ENCODE measurements at regions not wholly inside any gene's neighbourhood (a gene's known extent, or its start where the extent isn't known, plus 50 kb on each side); places are given as distances from the start of the nearest gene placed in this dataset.

DNA sequence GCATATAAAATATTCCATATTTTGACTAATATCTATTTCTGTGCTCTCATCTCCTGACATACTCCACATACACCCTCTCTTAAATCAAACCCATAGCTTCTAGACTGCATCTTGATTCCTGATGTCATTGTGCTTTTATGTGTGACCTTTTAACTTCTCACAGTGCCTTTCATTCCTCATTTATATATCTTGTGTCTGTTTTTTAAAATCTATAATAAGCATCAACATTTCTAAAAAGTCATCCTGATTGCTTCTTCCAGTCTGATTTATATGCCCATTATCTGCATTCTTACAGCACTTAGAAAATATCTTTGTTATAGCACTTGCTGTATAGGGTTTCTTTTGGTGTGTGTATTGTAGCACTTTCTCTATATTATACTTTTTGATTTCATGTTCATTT is 190.1 kb upstream of the ITM2A start:
- no peak overlapping the region for H3K4me2 ChIP-seq (ENCODE audit: insufficient read depth, low read length)
- TF ChIP-seq GATA2 (IDR thresholded peaks at IDR 0.05; ENCODE audit: insufficient read depth, insufficient read length, low read depth, low read length) = no peak
- no peak for TF ChIP-seq JUN (IDR thresholded peaks at IDR 0.05; ENCODE audit: borderline replicate concordance, insufficient read depth, insufficient read length, low read depth)
- no peak for TF ChIP-seq MYC (IDR thresholded peaks at IDR 0.05; ENCODE audit: low read depth, low read length)
- TF ChIP-seq, protein P1, sequence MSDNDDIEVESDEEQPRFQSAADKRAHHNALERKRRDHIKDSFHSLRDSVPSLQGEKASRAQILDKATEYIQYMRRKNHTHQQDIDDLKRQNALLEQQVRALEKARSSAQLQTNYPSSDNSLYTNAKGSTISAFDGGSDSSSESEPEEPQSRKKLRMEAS (IDR thresholded peaks at IDR 0.05; ENCODE audit: insufficient read depth, insufficient read length) = no peak
- no peak for TF ChIP-seq FOS (IDR thresholded peaks at IDR 0.05; ENCODE audit: borderline replicate concordance, insufficient read depth, low read length)
- no peak for TF ChIP-seq POLR2A (IDR thresholded peaks at IDR 0.05; ENCODE audit: low read depth, low read length)
- no peak for TF ChIP-seq POLR2AphosphoS5 (IDR thresholded peaks at IDR 0.05; ENCODE audit: insufficient read depth, low read depth, low read length)
- no peak for TF ChIP-seq EZH2 (IDR thresholded peaks at IDR 0.05; ENCODE audit: borderline replicate concordance, low read depth, low read length, severe bottlenecking)
- dilution Hi-C loops (cut with MboI; ENCODE audit: extremely low pct_ligation_motif_present, low sequenced_read_pairs) (no loop called here), intact Hi-C loops (cut with micrococcal nuclease) (no loop called here)
- no peaks in the 10 kb centered on the region for H3K9me1 ChIP-seq (replicated peaks; ENCODE audit: control insufficient read depth, extremely low read depth, insufficient read depth, low read length)
- H3K9ac ChIP-seq (replicated peaks; ENCODE audit: extremely low read depth, insufficient read depth, low read length) = no peak overlapping the region
- BruUV-seq (replicated peaks) = no TSS peak
- H3K79me2 ChIP-seq (ENCODE audit: control insufficient read depth, insufficient read depth, low read length) = no peaks in the 10 kb centered on the region
- no peaks in the 10 kb centered on the region for H3K27me3 ChIP-seq (ENCODE audit: control insufficient read depth in 2 of 2, insufficient read depth in 2 of 2, low read length in 2 of 2)
- ChIA-PET POLR2A (no interaction called here), CTCF (no interaction called here)
- H4K20me1 ChIP-seq (replicated peaks; ENCODE audit: control insufficient read depth, extremely low read depth, insufficient read depth, low read length) = no peaks in the 10 kb centered on the region
- DNase-seq (ENCODE audit: low read depth, low spot score) (no peak), FAIRE-seq (no peak)
- H3K4me3 ChIP-seq (replicated peaks in 1 of 3; ENCODE audit: insufficient read depth in 1 of 3, low read depth in 1 of 3, low read length in 3 of 3) = no peak overlapping the region
- H2AFZ ChIP-seq (ENCODE audit: low read depth, low read length) = no peak overlapping the region
- no peaks in the 10 kb centered on the region for H3K9me3 ChIP-seq (replicated peaks; ENCODE audit: control insufficient read depth, insufficient read depth, low read length)
- no peak overlapping the region for H3K27ac ChIP-seq (ENCODE audit: insufficient read depth, low read depth, low read length)
- no peaks in the 10 kb centered on the region for H3K36me3 ChIP-seq (ENCODE audit: control insufficient read depth in 2 of 2, extremely low read depth in 1 of 2, insufficient read depth in 2 of 2, low read length in 2 of 2)
- H3K4me1 ChIP-seq (ENCODE audit: control insufficient read depth, extremely low read depth, insufficient read depth, low read length) = no peaks in the 10 kb centered on the region

DNA sequence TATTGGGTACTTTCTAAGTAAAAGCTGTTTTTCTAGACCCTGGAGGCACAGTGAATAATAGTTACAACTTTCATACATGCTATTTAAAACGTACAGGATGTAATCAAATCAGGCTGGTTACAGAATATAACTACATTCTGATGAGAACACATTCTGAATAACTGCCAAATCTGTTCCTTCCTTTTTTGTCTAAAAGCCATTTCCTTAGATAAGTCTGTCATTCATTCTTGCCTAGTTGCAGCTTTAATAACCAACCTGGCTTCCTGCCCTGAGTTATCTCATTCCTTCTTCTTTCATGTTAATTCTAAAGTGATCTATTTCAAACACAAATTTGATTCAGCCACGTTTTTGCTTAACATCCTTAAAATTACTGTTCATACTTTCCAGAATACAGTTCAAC is 189.7 kb upstream of the ITM2A start:
- ChIA-PET CTCF (no interaction called here), POLR2A (no interaction called here)
- Histone ChIP-seq H3K4me3 (replicated peaks in 1 of 3; ENCODE audit: insufficient read depth in 1 of 3, low read depth in 1 of 3, low read length in 3 of 3) (no peak overlapping the region), H3K9me3 (replicated peaks; ENCODE audit: control insufficient read depth, insufficient read depth, low read length) (no peaks in the 10 kb centered on the region), H3K4me2 (ENCODE audit: insufficient read depth, low read length) (no peak overlapping the region), H2AFZ (ENCODE audit: low read depth, low read length) (no peak overlapping the region), H3K27ac (ENCODE audit: insufficient read depth, low read depth, low read length) (no peak overlapping the region), H3K9ac (replicated peaks; ENCODE audit: extremely low read depth, insufficient read depth, low read length) (no peak overlapping the region), H3K4me1 (ENCODE audit: control insufficient read depth, extremely low read depth, insufficient read depth, low read length) (no peaks in the 10 kb centered on the region), H3K27me3 (ENCODE audit: control insufficient read depth in 2 of 2, insufficient read depth in 2 of 2, low read length in 2 of 2) (no peaks in the 10 kb centered on the region), H4K20me1 (replicated peaks; ENCODE audit: control insufficient read depth, extremely low read depth, insufficient read depth, low read length) (no peaks in the 10 kb centered on the region), H3K36me3 (ENCODE audit: control insufficient read depth in 2 of 2, extremely low read depth in 1 of 2, insufficient read depth in 2 of 2, low read length in 2 of 2) (no peaks in the 10 kb centered on the region), H3K9me1 (replicated peaks; ENCODE audit: control insufficient read depth, extremely low read depth, insufficient read depth, low read length) (no peaks in the 10 kb centered on the region), H3K79me2 (ENCODE audit: control insufficient read depth, insufficient read depth, low read length) (no peaks in the 10 kb centered on the region)
- no peak for FAIRE-seq
- no TSS peak for BruUV-seq (replicated peaks)
- dilution Hi-C loops (cut with MboI; ENCODE audit: extremely low pct_ligation_motif_present, low sequenced_read_pairs) = no loop called here
- intact Hi-C loops (cut with micrococcal nuclease) = no loop called here
- DNase-seq (ENCODE audit: low read depth, low spot score) = no peak
- TF ChIP-seq EZH2 (IDR thresholded peaks at IDR 0.05; ENCODE audit: borderline replicate concordance, low read depth, low read length, severe bottlenecking) = no peak
- no peak for TF ChIP-seq GATA2 (IDR thresholded peaks at IDR 0.05; ENCODE audit: insufficient read depth, insufficient read length, low read depth, low read length)
- no peak for TF ChIP-seq JUN (IDR thresholded peaks at IDR 0.05; ENCODE audit: borderline replicate concordance, insufficient read depth, insufficient read length, low read depth)
- no peak for TF ChIP-seq FOS (IDR thresholded peaks at IDR 0.05; ENCODE audit: borderline replicate concordance, insufficient read depth, low read length)
- TF ChIP-seq, protein P2, sequence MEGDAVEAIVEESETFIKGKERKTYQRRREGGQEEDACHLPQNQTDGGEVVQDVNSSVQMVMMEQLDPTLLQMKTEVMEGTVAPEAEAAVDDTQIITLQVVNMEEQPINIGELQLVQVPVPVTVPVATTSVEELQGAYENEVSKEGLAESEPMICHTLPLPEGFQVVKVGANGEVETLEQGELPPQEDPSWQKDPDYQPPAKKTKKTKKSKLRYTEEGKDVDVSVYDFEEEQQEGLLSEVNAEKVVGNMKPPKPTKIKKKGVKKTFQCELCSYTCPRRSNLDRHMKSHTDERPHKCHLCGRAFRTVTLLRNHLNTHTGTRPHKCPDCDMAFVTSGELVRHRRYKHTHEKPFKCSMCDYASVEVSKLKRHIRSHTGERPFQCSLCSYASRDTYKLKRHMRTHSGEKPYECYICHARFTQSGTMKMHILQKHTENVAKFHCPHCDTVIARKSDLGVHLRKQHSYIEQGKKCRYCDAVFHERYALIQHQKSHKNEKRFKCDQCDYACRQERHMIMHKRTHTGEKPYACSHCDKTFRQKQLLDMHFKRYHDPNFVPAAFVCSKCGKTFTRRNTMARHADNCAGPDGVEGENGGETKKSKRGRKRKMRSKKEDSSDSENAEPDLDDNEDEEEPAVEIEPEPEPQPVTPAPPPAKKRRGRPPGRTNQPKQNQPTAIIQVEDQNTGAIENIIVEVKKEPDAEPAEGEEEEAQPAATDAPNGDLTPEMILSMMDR (IDR thresholded peaks at IDR 0.05; ENCODE audit: extremely low read depth in 1 of 2, insufficient read depth in 1 of 2, low read depth in 1 of 2, low read length in 2 of 2) = no peak
- no peak for TF ChIP-seq MYC (IDR thresholded peaks at IDR 0.05; ENCODE audit: low read depth, low read length)
- TF ChIP-seq POLR2AphosphoS5 (IDR thresholded peaks at IDR 0.05; ENCODE audit: insufficient read depth, low read depth, low read length) = no peak
- TF ChIP-seq, protein P1 (IDR thresholded peaks at IDR 0.05; ENCODE audit: insufficient read depth, insufficient read length) = no peak
- no peak for TF ChIP-seq POLR2A (IDR thresholded peaks at IDR 0.05; ENCODE audit: low read depth, low read length)
